HG02763 (cell line): ENCODE measurements at regions not wholly inside any gene's neighbourhood (a gene's known extent, or its start where the extent isn't known, plus 50 kb on each side); places are given as distances from the start of the nearest gene placed in this dataset.

ENCODE experiments used
- ATAC-seq: cut with Tn5 transposase; IDR thresholded peaks from one replicate; pipeline ENCODE4 v1.9.1; 2021; ENCODE audit warnings: mild to moderate bottlenecking, moderate library complexity; ENCODE audit not compliant: unreplicated experiment

DNA sequence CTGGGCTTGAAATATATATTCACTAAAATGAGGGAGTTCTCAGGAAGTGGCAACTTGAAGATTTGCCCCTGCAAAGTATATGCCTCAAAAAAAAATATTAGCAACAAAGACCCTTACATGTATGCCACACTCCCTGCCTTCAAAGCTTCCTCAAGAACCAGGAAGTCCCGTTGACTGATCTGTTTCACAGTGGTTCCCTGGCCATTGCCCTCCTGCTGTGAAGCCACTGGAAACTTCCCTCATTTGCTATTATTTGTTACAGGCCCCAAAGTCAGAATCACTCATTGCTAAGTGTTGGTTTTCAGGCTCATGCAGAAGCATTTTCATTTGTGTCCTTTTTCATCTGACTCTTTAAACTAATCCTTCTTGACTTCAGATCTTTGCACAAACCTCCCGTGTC, 421.5 kb downstream of the ZNF521 start:
- ATAC-seq = no peak

GRCh38 chr18:24930971-24931370, 421.0 kb downstream of the ZNF521 start:
- ATAC-seq = no peak

GRCh38 chr18:24933345-24933744, 418.6 kb downstream of the ZNF521 start:
- ATAC-seq = no peak

GRCh38 chr18:24934258-24934932, 417.6 kb downstream of the ZNF521 start:
- no peak for ATAC-seq

DNA sequence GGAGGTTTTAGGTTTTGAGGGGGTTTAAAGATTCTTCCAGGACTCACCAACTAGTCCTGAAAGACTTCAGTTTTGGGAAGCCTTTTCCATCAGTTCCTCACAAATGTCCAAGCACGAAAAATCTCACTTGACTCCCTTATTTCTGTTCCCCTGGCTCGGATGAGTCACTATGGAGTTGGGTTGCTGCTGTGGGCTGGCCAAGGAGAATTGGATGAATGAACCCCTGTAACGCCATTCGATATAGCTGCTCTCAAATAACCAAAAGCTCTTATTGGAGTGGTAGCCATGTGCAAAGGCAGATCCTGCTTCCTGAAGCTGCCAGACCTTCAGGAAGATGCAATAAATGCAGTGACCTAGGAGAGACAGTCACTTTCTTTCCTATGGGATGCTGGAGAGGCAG, 417.0 kb downstream of the ZNF521 start:
- no peak for ATAC-seq

DNA sequence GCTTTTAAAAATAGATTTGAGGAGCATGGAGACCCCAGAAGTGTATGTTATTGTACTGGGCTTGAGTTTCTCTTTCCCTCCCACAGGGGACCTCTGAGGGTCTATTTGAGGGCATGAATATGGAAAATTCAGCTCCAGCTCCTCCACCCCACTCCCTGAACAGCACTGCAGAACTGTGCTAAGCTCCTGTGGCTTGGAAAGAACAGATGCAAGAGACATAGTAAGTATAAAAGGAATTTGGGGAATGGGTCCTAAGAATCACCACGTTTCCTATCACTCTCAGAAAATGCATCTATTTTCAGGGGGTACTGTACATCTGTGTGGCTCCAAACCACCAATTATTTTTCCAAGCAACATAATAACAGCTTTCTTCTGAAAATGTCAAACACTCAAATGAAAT, 416.1 kb downstream of the ZNF521 start:
- ATAC-seq = no peak

DNA sequence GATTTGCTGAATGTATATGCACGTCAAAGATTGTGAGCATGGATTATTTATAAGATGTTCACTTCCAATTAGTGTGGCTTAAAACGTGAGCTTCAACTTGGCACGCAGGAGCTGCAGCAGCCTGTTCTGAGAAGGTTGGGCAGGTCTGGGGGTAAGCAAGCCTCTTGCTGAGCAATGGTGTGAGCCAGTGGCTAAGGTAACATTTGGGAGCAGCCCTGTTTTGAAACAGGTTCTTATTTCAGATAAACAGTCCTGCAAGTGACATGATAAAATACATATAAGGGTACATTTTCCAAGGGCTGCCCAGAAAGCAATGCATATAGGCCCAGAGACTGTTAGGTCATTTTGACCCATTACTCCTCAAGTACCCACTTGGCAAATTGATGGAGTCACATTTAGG, 415.3 kb downstream of the ZNF521 start:
- no peak for ATAC-seq

GRCh38 chr18:24937639-24938275, 414.2 kb downstream of the ZNF521 start:
- no peak for ATAC-seq

DNA sequence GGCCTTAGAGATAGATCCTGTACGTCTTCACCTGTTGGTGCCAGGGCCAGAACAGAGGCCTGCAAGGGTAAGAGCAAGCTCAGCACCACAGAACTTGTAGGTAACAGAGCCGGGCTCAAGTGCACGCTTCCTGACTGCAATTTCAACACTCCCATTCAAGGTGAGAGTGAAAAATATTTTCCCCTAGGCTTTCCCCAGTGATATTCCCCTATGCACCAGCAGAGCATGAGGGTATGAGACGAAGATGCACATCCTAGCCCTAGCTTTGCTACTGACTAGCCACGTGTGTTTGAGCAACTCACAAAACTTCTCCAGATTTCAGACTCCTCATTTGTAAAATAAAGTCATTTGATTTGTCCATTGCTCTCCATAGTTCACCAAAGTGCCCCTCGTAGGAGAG, 411.6 kb downstream of the ZNF521 start:
- no peak for ATAC-seq

DNA sequence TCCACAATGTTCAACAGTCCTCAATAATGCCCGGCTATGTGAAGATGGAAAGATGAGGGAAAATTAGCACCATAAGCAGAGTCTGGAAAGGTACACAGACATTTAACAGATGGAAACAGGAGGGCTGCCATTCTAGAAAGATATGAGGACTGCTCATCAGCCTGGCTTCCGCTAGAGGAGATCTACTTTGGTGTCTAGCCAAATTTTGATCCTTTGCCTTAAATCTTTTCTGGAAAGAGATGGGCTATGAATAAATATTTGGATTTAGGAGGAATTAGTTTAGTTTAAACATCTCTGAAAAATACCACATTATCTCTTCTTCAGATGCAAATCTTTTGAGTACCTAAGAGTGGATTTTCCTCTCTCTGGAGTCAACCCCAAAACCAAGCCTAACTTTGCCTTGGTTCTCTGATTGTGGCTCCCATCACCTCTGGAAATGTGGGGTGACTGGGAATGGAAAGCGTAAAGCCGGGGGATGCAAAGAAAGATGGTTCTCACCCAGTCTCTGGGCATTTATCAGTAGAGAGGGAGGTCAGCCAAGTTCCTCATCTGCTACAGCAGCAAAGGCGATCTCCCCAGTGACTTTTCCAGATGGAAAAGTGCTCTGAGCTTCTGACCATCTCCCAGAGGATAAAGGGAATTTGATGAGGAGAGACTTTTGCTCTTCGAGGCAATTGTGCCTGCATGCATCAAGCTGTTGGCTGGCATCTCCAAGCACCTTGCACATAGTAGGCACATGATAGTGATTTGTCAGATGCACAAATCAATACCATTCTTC, 410.6 kb downstream of the ZNF521 start:
- ATAC-seq = no peak

DNA sequence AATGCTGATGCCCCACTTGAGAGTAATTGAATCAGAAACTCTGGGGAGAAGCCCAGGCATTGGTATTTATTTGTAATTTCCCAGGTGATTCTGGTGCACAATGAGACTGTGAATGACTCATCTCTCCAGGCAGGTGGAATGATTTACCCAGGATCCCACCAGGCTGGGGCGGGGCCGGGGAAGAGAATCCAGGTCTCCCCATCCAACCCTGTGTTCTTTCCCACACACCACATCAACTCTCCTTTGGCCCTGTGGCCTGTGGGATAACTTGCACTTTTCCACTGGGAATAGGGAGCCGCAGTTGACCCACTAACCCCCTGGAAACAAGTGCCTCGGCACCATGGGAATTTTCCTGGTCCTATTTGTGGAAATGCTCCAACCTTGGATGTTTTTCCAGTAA, 409.8 kb downstream of the ZNF521 start:
- no peak for ATAC-seq

DNA sequence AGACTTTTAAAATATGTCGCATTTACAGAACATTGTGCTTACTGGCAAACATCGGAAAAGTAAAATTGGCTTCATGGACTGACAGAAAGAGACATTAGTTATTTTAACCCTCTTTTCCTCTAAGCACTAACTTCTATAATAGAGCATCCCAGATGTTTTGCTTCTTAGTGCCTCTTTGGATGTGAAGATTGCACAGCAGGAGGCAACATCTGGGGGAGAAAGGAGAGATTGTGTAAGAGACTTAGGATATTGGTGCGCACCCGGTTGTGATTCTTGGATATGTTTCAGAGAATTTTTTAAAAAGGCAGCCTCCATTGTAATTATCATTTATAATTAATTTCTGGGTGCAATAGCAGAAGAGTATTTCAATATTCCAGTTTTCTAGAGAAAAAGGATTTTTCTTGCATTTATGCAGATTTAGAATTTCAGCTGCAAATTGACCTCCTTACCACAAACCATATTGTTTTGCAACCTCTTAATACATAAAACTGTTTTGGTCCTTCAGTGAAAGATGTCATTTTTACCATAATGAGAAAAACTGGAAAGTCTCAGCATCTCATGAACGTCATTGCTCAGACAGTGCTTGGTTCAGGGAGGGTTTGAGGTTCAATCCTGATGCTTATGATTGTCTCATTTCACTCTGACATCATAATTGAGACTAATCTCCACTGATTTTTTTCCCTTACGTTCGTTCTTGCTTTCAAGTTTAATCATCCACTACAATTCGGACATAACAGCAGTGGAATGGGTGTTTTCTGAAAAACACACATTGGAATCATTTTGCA, 404.3 kb downstream of the ZNF521 start:
- ATAC-seq = no peak

GRCh38 chr18:24949908-24950307, 402.1 kb downstream of the ZNF521 start:
- no peak for ATAC-seq

- ATAC-seq = no peak
Observed at GRCh38 chr18:24954341-24954740, 397.6 kb downstream of the ZNF521 start.

GRCh38 chr18:24958001-24958400, 394.0 kb downstream of the ZNF521 start:
- no peak for ATAC-seq

- ATAC-seq = no peak
Observed at GRCh38 chr18:24959051-24959476, 392.9 kb downstream of the ZNF521 start.

GRCh38 chr18:24964216-24964615, 387.8 kb downstream of the ZNF521 start:
- peak; percentile 63 for ATAC-seq

DNA sequence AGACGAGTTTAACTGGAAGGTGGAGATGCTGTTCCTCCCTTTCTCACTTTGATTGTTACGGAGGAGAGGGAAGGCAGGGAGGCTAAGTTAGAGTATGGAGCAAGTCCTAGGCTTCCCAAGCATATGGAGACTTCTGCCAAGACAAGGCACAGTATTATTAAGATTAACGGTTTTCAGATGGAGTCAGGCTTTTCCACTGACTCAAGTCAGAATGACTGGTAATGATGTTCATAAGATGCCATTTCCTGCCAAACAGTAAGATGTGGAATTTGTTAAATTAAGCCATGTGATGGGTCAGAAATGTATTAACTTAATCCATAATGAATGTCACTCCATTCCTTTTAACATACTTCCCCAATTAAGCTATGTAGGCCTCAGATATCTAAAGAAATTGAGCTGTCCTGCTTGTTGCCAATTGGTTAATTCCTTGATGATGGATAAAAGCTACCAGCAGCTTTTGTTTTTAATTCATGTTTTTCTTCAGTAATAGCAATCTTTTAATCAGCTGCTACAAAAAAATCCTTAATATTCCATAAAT, 383.7 kb downstream of the ZNF521 start:
- no peak for ATAC-seq

DNA sequence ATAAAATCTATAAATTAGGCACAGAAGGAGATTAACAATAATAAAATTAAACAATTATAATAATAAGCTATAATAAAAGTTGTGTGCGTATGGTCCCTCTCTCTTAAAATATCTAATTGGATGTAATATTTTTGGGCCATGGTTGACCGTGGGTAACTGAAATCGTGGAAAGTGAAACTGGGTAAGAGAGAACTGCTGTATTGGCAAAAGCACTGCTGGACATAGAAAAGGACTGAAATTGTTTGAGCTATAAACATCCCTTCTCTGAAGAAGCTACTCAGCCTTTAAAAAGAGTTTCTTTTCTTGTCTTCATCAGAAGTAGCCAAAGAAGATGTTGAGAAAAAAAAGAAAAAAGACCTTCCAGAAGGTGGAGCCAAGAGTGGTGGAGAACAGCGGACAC, 379.4 kb downstream of the ZNF521 start:
- no peak for ATAC-seq

- no peak for ATAC-seq
Observed at GRCh38 chr18:24974431-24974830, 377.5 kb downstream of the ZNF521 start.
